GM08714 (cell line): ENCODE measurements at regions not wholly inside any gene's neighbourhood (a gene's known extent, or its start where the extent isn't known, plus 50 kb on each side); places are given as distances from the start of the nearest gene placed in this dataset.

Source experiments
- H3K4me3 ChIP-seq: fragments of 200-500 bp; sonication (Bioruptor generic); 2 replicates; pipeline ENCODE4 v1.5.1; 2014; ENCODE audit warnings: mild to moderate bottlenecking, low read length, inconsistent platforms
- ZNF274 ChIP-seq: IDR thresholded peaks from 2 replicates; pipeline ENCODE4 v1.6.1; 2012; ENCODE audit warnings: mild to moderate bottlenecking, low read depth, low read length

DNA sequence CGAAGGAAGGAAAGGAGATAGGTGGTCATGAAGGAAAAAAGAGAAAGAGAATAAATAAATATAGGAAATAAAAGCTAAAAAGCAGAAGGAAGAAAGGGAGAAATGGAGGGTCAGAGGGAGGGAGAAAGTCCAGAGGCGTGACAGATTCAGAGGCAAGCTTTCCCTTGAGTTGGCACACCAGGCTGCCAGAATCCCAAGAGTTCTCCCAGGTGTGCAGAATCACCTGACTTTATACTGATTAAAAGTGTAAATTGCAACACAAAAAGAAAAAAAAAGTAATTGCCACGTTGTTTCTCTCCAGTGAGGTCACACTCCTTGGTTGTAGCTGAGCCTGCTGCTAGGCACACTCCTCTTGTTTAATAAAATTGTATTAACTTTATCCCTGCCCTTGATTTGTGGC, 669.9 kb upstream of the PKN2 start:
- TF ChIP-seq ZNF274, result no peak

DNA sequence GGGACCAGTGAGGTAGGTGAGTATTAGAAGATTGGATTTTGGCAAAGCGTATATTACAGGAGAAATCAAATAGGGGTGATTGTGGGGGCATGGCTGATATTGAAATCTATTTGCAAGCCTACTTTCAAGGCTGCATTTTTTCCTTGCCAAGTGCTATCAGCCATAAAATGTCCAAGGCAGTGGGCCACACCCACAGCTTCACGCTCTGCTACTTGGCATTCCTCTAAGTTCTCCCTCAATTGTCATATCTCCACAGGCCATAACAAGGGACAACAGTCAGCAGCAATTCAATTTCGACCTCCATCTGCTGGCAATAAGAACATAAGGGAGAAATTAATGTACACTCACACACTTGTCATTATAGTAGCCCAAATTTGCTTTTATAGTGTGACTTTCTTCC, 667.1 kb upstream of the PKN2 start:
- no peak overlapping the region for H3K4me3 ChIP-seq
- TF ChIP-seq ZNF274, result no peak

More for the DNA sequence above, 669.9 kb upstream of the PKN2 start:
- no peak overlapping the region for H3K4me3 ChIP-seq

DNA sequence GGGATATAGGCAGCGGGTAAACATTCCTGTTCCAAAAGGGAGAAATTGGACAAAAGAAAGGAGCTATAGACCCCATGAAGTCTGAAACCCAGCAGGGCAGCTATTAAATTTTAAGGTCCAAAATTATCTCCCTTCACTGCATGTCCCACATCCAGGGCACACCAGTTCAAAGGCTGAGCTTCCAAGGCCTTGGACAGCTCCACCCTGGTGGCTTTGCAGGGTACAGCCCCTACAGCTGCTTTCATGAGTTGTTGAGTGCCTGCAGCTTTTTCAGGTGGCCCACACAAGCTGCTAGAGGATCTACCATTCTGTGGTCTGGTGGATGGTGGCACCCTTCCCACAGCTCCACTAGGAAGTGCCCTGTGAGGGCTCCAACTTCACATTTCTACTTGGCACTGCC, 662.5 kb upstream of the PKN2 start:
- no peak overlapping the region for H3K4me3 ChIP-seq
- TF ChIP-seq ZNF274, result no peak

DNA sequence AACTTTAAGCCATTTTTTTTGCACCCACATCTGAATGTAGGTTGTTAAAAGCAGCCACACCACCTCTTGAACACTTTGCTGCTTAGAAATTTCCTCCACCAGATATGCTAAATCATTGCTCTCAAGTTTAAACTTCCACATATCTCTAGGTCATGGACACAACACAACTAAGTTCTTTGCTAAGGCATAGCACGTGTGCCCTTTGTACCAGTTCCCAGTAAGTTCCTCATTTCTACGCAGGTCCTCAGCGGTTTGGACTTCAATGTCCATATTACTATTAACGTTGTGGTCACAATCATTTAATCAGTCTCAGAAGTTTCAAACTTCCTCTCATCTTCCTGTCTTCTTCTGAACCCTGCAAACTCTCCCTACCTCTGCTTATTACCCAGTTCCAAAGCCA, 661.6 kb upstream of the PKN2 start:
- no peak overlapping the region for H3K4me3 ChIP-seq
- TF ChIP-seq ZNF274, result no peak

DNA sequence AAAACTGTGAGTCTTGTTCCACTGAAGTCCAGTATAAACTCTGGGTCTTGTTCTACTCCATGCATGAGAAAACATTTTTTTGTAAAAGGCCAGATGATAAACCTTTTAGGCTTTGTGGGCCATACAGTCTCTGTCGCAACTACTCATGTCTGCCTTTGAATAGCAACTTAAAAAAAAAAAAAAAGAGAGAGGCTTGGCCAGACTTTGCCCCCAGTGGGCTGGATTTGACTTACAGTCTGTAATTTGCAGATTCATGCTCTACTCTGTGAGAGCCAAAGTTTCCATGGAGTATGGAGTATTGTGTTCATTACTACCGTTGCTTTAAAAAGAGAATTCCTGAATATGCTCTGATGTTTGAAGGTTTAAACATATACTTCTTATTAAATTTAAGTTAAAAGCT, 654.9 kb upstream of the PKN2 start:
- H3K4me3 ChIP-seq, result no peak overlapping the region
- TF ChIP-seq ZNF274, result no peak

DNA sequence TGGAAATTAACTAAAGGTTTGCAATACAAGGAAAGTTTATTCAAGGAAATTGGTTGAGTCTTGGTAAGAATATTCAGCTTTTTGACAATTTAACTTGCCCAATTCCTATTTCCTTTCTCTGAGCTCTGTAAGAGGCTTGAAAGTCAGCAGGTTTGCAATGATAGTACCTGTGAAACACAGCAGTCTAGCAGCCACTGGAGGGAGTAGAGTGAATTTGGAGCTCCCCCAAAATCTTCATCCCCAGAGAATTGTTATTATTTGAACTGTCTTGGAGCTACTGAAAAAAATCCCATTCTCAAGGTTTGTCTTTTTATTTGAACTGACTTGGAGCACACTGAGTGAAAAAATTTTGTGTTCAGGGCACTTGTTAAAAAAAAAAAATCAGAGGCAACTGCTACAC, 654.2 kb upstream of the PKN2 start:
- no peak overlapping the region for H3K4me3 ChIP-seq
- no peak for TF ChIP-seq ZNF274

DNA sequence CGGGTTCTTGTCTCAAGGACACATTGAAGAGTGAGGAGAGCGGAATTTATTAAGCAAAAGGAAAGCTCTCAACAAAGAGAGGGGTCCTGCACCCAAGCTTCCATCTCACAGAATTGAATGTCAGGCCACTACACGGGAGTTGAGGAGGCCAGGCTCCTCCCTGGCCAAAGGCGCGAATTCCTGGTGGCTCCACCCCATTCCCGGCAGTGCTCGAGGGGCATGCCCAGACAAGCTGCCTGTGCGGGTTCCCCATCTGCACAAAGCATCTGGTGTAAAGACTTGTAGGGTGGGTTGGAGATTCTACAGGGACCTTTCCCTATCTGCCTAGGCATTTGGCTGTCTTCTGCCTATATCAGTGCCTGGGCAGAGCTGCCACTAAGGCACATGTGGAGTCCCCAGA, 648.5 kb upstream of the PKN2 start:
- no peak overlapping the region for H3K4me3 ChIP-seq
- TF ChIP-seq ZNF274, result no peak

DNA sequence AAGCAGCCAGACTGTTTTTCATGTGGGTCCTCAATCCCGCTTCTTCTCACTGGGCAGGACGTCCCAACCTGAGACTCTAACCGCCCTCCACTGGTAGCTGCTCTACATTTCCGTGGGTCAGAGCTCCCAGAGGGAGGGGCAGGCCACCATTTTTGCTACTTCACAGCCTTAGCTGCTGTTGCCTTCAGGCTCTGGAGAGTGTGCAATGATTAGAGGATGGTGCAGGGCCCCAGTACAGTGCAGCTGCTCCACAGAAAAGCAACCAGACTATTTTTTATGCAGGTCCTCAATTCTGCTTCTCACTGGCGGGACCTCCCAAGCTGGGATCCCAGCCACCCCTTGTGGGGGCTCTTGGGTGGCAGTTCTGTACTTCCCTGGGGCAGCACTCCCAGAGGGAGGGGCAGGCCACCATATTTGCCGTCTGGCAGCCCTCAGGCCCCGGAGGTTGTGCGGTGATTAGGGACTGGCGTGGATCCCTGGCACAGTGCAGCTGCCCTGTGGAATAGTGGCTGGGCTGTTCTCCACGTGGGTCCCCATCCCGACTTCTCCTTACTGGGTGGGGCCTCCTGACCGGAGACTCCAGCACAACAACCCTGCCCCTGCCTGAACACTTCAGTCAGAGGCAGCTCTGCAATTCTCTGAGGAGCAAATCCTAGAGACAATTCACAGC, 647.6 kb upstream of the PKN2 start:
- no peak for TF ChIP-seq ZNF274
- H3K4me3 ChIP-seq, result no peak overlapping the region

DNA sequence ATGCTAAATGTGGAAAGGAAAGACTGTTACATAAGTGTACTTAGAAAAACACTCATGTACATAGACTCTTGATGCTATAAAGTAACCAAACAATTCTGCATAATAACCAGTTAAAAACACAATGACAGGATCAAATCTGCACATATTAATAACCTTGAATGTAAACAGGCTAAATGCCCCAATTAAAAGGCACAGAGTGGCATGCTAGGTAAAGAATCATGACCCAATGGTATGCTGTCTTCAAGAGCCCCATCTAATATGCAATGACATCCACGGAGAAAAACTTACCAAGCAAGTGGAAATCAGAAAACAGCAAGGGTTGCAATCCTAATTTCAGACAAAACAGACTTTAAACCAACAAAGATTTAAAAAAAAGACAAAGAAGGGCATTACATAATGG, 644.8 kb upstream of the PKN2 start:
- H3K4me3 ChIP-seq, result no peak overlapping the region
- no peak for TF ChIP-seq ZNF274

DNA sequence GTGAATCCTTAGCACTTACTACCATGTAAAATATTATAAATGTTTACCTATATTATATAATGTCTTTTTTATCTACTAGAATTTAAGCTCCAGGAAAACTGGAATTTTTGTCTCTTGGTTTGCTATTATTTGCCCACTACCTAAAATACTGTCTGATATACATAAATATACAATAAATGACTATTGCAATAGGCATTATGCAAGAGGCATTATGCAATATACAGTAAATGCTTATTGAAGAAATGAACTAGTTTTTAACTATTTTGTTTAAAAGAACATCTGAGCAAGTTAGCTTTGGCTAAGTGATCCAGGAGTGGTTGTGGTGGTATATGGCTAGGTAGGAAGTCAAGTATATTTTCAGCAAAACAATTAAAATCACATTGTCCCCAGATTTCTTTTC, 640.2 kb upstream of the PKN2 start:
- H3K4me3 ChIP-seq, result no peak overlapping the region
- TF ChIP-seq ZNF274, result no peak

DNA sequence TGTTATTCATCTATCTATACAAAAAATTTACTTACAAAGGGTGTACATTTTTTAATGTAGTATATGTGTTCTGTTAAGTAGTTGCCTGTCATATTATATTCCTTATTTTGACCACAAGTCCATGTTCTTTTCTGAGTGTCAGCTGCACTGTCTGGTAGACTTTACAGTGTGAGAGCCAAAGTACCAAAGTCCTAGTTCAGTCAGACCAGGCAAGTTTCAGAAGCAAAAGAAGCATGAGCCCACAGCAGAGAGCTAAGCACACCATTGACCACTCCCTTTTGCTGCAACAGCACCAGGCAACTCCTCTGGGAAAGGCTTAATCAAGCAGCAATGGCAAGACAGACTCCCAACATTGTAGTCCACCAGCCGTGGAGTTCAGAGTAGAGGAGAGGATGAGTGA, 631.9 kb upstream of the PKN2 start:
- TF ChIP-seq ZNF274, result no peak
- H3K4me3 ChIP-seq, result no peak overlapping the region

DNA sequence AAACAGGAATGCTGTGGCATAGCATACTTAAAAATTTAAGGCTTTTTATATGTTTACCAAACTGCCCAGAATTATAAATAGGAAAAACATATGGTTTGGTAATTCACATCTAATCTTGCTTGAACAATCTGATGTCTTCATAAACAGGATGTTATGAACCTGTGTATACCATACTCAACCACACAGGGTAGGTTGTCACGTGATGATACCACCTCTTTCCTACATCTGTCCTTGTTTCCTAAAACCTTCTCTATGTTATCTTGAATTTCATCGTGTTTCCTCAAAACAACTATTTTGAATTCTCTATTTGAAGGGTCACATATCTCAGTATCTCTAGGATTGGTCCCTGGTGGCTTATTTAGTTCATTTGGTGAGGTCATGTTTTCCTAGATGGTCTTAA, 631.0 kb upstream of the PKN2 start:
- no peak overlapping the region for H3K4me3 ChIP-seq
- TF ChIP-seq ZNF274, result no peak

DNA sequence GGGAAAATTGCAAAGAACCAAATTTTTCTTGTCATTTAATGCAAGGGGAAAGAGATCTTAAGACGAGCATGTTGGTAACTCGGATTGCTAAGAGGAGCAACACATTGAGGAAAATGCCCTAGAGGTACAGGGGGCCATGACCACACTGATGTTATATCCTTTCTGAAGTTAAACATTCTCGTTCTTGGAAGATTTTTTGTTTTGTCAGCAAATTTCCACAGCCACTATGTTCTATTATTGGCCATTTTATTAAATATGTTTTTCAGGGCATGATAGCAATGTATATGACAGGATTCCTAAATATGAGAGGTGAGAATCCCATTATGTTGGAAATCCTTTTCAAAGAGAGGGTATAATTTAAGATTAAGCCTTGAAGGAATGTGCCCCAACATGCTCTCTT, 627.2 kb upstream of the PKN2 start:
- no peak overlapping the region for H3K4me3 ChIP-seq
- TF ChIP-seq ZNF274, result no peak

DNA sequence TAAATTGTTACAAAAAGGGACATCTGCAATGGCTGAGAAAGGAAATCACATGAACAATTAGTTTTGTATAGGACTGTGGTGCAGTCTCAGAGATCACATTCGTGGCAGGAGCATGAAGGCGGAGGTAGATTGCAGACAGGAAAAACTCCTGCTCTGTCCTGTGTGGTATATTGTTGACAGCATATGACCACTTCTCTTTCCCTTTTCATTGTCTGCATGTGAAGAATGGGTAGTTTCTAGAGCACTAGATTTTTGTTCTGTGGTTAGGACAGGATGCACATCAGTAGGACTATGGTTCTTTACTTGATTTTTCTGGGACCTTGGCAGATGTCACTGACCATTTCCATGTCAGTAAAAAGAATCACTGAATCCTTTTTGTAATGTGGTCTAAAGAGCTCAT, 625.9 kb upstream of the PKN2 start:
- TF ChIP-seq ZNF274, result no peak
- no peak overlapping the region for H3K4me3 ChIP-seq

DNA sequence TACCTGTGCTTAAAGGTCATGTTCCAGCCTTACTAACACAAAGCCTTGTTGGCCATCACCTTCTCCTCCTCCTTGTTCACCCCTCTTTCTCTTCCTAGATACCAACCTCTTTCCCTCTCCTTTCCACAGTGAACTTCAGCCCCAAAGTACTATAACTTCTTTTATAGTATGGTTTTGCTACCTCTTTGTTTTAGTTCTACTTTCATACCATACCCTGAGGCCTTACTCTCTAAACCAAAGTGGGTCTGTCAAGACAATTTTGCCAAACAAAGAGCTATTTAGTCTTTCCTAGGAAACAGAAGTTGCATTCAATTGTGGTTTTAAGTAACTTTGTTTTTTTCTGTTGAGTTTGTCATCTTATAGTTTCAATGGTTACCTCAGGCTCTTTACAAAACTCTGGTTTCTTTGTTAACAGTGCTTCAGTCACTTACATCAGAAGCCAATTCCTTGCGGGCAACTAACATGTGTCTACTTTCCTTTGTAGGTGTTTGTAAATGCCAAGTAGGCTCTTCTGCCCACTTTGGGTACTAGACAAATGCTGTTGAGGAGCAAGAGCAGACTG, 623.9 kb upstream of the PKN2 start:
- H3K4me3 ChIP-seq, result no peak overlapping the region
- TF ChIP-seq ZNF274, result no peak
